Renal pelvis (tissue), 1 donor: ENCODE measurements at regions not wholly inside any gene's neighbourhood (a gene's known extent, or its start where the extent isn't known, plus 50 kb on each side); places are given as distances from the start of the nearest gene placed in this dataset.
"Not testable (repeated sequence)": the region's sequence is repeated elsewhere in the genome, so short reads cannot be mapped to it uniquely, and the experiment has no call there.

Source experiments
- DNase-seq: peaks from one replicate; pipeline ENCODE4 v3.0.0-alpha.2; 2013

GRCh38 chr14:106460916-106461315 lies 934.5 kb downstream of the TMEM121 start:
- DNase-seq = no peak

GRCh38 chr14:106466483-106466882 lies 940.1 kb downstream of the TMEM121 start:
- not testable (repeated sequence) for DNase-seq

- DNase-seq = not testable (repeated sequence)
These were observed 942.5 kb downstream of the TMEM121 start for GRCh38 chr14:106468869-106469268.

GRCh38 chr14:106470028-106470427 lies 943.6 kb downstream of the TMEM121 start:
- DNase-seq = not testable (repeated sequence)

GRCh38 chr14:106474261-106475028 lies 948.1 kb downstream of the TMEM121 start:
- DNase-seq = not testable (repeated sequence)

GRCh38 chr14:106475214-106475613 lies 948.8 kb downstream of the TMEM121 start:
- DNase-seq = not testable (repeated sequence)

GRCh38 chr14:106477600-106477999 lies 951.2 kb downstream of the TMEM121 start:
- not testable (repeated sequence) for DNase-seq

- DNase-seq = not testable (repeated sequence)
These were observed 953.9 kb downstream of the TMEM121 start for GRCh38 chr14:106480287-106480686.

GRCh38 chr14:106482213-106482612 lies 955.8 kb downstream of the TMEM121 start:
- not testable (repeated sequence) for DNase-seq

GRCh38 chr14:106487600-106487999 lies 961.2 kb downstream of the TMEM121 start:
- DNase-seq = no peak

GRCh38 chr14:106488291-106488690 lies 961.9 kb downstream of the TMEM121 start:
- no peak for DNase-seq

GRCh38 chr14:106489112-106489881 lies 962.9 kb downstream of the TMEM121 start:
- no peak for DNase-seq

GRCh38 chr14:106490442-106490841 lies 964.1 kb downstream of the TMEM121 start:
- DNase-seq = no peak

- no peak for DNase-seq
These were observed 965.5 kb downstream of the TMEM121 start for GRCh38 chr14:106491851-106492250.

- DNase-seq = no peak
These were observed 967.8 kb downstream of the TMEM121 start for GRCh38 chr14:106493962-106494823.

- DNase-seq = no peak
These were observed 974.2 kb downstream of the TMEM121 start for GRCh38 chr14:106500571-106500970.

GRCh38 chr14:106501898-106502297 lies 975.5 kb downstream of the TMEM121 start:
- DNase-seq = no peak

GRCh38 chr14:106505366-106505765 lies 979.0 kb downstream of the TMEM121 start:
- DNase-seq = no peak

GRCh38 chr14:106506881-106507305 lies 980.5 kb downstream of the TMEM121 start:
- no peak for DNase-seq

- no peak for DNase-seq
These were observed 981.0 kb downstream of the TMEM121 start for GRCh38 chr14:106507354-106507753.

- DNase-seq = no peak
These were observed 981.8 kb downstream of the TMEM121 start for GRCh38 chr14:106508216-106508615.

- DNase-seq = no peak
These were observed 982.8 kb downstream of the TMEM121 start for GRCh38 chr14:106509176-106509575.
